Heart right ventricle (tissue), 16 donors: ENCODE measurements at regions not wholly inside any gene's neighbourhood (a gene's known extent, or its start where the extent isn't known, plus 50 kb on each side); places are given as distances from the start of the nearest gene placed in this dataset.

Experiments
- ATAC-seq, 8 donors: fragments of 200-7000 bp; cut with Tn5 transposase; one replicate each; pipeline ENCODE4 v1.9.1; 2020; ENCODE audit warnings: mild to moderate bottlenecking in 8 of 8, moderate library complexity in 8 of 8, moderate number of reproducible peaks in 1 of 8
- DNase-seq, 2 donors: peaks; one replicate each; pipeline ENCODE4 v3.0.0-alpha.2; 2020
- H3K27ac ChIP-seq, 10 donors: fragments of 200-600 bp; sonication (generic) in 2 of 10; one replicate each; pipeline versions ENCODE4 v1.5.0 to v1.8.0; 2020 to 2022; ENCODE audit warnings: mild to moderate bottlenecking in 3 of 10
- H3K27me3 ChIP-seq, 7 donors: fragments of 200-600 bp; one replicate each; pipeline ENCODE4 v1.8.0; 2021 to 2022; ENCODE audit warnings: mild to moderate bottlenecking in 2 of 7
- H3K36me3 ChIP-seq, 9 donors: fragments of 200-600 bp; sonication (generic) in 1 of 9; one replicate each; pipeline versions ENCODE4 v1.5.0 to v1.8.0; 2020 to 2022; ENCODE audit warnings: mild to moderate bottlenecking in 2 of 9
- H3K4me1 ChIP-seq, 9 donors: fragments of 200-600 bp; sonication (generic) in 1 of 9; one replicate each; pipeline versions ENCODE4 v1.5.0 to v1.8.0; 2020 to 2022; ENCODE audit warnings: mild to moderate bottlenecking in 4 of 9
- H3K4me3 ChIP-seq, 10 donors: fragments of 200-600 bp; sonication (generic) in 2 of 10; one replicate each; pipeline versions ENCODE4 v1.5.0 to v1.8.0; 2020 to 2022; ENCODE audit warnings: mild to moderate bottlenecking in 7 of 10, moderate library complexity in 2 of 10
- H3K9me3 ChIP-seq, 11 donors: fragments of 200-600 bp in 10 of 11; sonication (generic) in 2 of 11; one replicate each; pipeline versions ENCODE4 v1.5.0 to v1.8.0; 2013 to 2022; ENCODE audit warnings: mild to moderate bottlenecking in 2 of 11, control low read depth in 1 of 11, moderate library complexity in 1 of 11
- CTCF ChIP-seq, 9 donors: fragments of 200-600 bp; sonication (generic) in 2 of 9; IDR thresholded peaks; one replicate each; pipeline versions ENCODE4 v1.5.0 to v1.8.0; 2021 to 2022; ENCODE audit warnings: antibody characterized with exemption in 9 of 9, mild to moderate bottlenecking in 5 of 9, moderate library complexity in 1 of 9
- WGBS, 2 donors: extraction: QIAGEN DNeasy Blood & Tissue Kit; methylation state at CpG; one replicate each; pipeline ENCODE4 v1.1.7; 2013; ENCODE audit warnings: inconsistent platforms in 1 of 2; 5-methylcytosine and 5-hydroxymethylcytosine counted together
- intact Hi-C, 10 donors: fragments of 100-400 bp; cut with DNase I; formaldehyde crosslinking; loops; one replicate each; pipeline versions ENCODE4 v1.11.1 to v1.14.2; 2022
- donor health status: Arrhythmogenic right ventricular cardiomyopathy.
- donor health status: ischemic (EF 13 %, LVEDD 7.1; RV severe dilation, severe dysfunction).
- donor health status: healthy with polysubstance abuse.
- donor health status: DM: no; HTN: yes; CAD: no.
- donor health status: DM: no; HTN: no; CAD: no.
- donor health status: ischemic (EF 25% LVEDD 6.9; RV normal size, moderate dysfunction).
- donor health status: ischemic (EF 25% LVEDD 5.7; RV mildly dilated, moderate dysfunction).
- donor health status: healthy.
- donor health status: DM: yes; HTN: yes; CAD: no.
- donor health status: Ischemic cardiomyopathy.
- donor health status: ischemic (EF 35%, LVEDD 5.7; RV mildly dilated, moderate dysfunction).
- donor health status: nonischemic (EF 11% LVEDD 7.7; RV severe dilation, severe dysfunction).
- donor health status: DM: yes; HTN: yes; CAD: no.
- donor health status: PGD.
- donor health status: ischemic (EF 29% LVEDD 5.4; RV normal size, mild dysfunction).
- donor health status: nonischemic (EF 23%, LVEDD 6.1; RV moderate dilation, normal function).

GRCh38 chr3:64815789-64816188 lies 128.0 kb upstream of the ADAMTS9 start:
- intact Hi-C loops, result loop anchor here in 2 of 10 donors (10.0 kb wide), 1 partner anchor 89 kb away; no protein-coding TSS in a partner anchor
- H3K4me3 ChIP-seq, result no peak overlapping the region
- WGBS, 2 donors, result 49 to 54% methylated on average over 4 of the region's 4 CpGs
- H3K27ac ChIP-seq, result peak overlapping the region in 7 of 10 donors; percentile 24 to 72 (median 60)
- no peak for TF ChIP-seq CTCF (IDR thresholded peaks at IDR 0.05)
- peaks cover 0 to 37% (median 29%) of the 10 kb centered on the region in 9 donors for H3K4me1 ChIP-seq
- ATAC-seq (peak in 5 of 8 donors; percentile 16 to 56 (median 23)), DNase-seq (no peak)
- H3K9me3 ChIP-seq, result no peaks in the 10 kb centered on the region
- peaks cover 0 to 7% (median 0%) of the 10 kb centered on the region in 9 donors for H3K36me3 ChIP-seq
- no peaks in the 10 kb centered on the region for H3K27me3 ChIP-seq

GRCh38 chr3:64815195-64815631 lies 127.4 kb upstream of the ADAMTS9 start:
- H3K4me3 ChIP-seq, result peak overlapping the region in 1 of 10 donors; percentile 28
- DNase-seq, result peak in 1 of 2 donors; percentile 36
- WGBS, 2 donors, result 11 to 17% methylated on average over 3 of the region's 3 CpGs
- no peaks in the 10 kb centered on the region for H3K27me3 ChIP-seq
- peak overlapping the region in 9 of 10 donors; percentile 24 to 72 (median 54) for H3K27ac ChIP-seq
- H3K4me1 ChIP-seq, result peaks cover 0 to 37% (median 29%) of the 10 kb centered on the region in 9 donors
- peak in 7 of 8 donors; percentile 83 to 92 (median 86) for ATAC-seq
- intact Hi-C loops, result loop anchor here in 2 of 10 donors (10.0 kb wide), 1 partner anchor 90 kb away; no protein-coding TSS in a partner anchor
- peaks cover 0 to 13% (median 0%) of the 10 kb centered on the region in 9 donors for H3K36me3 ChIP-seq
- no peaks in the 10 kb centered on the region for H3K9me3 ChIP-seq
- peak in 2 of 9 donors; percentile 16 to 19 for TF ChIP-seq CTCF (IDR thresholded peaks at IDR 0.05)

- intact Hi-C loops, result loop anchor here in 2 of 10 donors (5.0 to 10.0 kb wide), 2 partner anchors 90 to 127 kb away; partner anchors contain the start of gene ADAMTS9 (in 1 of the 2)
- DNase-seq, result peak in 1 of 2 donors; percentile 13
- no peak for TF ChIP-seq CTCF (IDR thresholded peaks at IDR 0.05)
- peak overlapping the region in 7 of 10 donors; percentile 29 to 72 (median 54) for H3K27ac ChIP-seq
- H3K36me3 ChIP-seq, result peaks cover 0 to 16% (median 0%) of the 10 kb centered on the region in 9 donors
- WGBS, 2 donors, result 17 to 31% methylated on average over 2 of the region's 2 CpGs
- no peaks in the 10 kb centered on the region for H3K9me3 ChIP-seq
- no peak overlapping the region for H3K4me3 ChIP-seq
- H3K27me3 ChIP-seq, result no peaks in the 10 kb centered on the region
- H3K4me1 ChIP-seq, result peaks cover 0 to 37% (median 29%) of the 10 kb centered on the region in 9 donors
- ATAC-seq, result peak in 6 of 8 donors; percentile 26 to 75 (median 46)
Observed at GRCh38 chr3:64814351-64814750, 126.6 kb upstream of the ADAMTS9 start.

GRCh38 chr3:64813326-64813725 lies 125.5 kb upstream of the ADAMTS9 start:
- intact Hi-C loops, result loop anchor here in 2 of 10 donors (5.0 to 10.0 kb wide), 2 partner anchors 91 to 126 kb away; partner anchors contain the start of gene ADAMTS9 (in 1 of the 2)
- no peak for TF ChIP-seq CTCF (IDR thresholded peaks at IDR 0.05)
- H3K4me1 ChIP-seq, result peaks cover 0 to 37% (median 29%) of the 10 kb centered on the region in 9 donors
- H3K27me3 ChIP-seq, result no peaks in the 10 kb centered on the region
- ATAC-seq (peak in 1 of 8 donors; percentile 10), DNase-seq (no peak)
- H3K9me3 ChIP-seq, result no peaks in the 10 kb centered on the region
- H3K27ac ChIP-seq, result peak overlapping the region in 3 of 10 donors; percentile 18 to 72 (median 30)
- no peak overlapping the region for H3K4me3 ChIP-seq
- H3K36me3 ChIP-seq, result peaks cover 0 to 16% (median 0%) of the 10 kb centered on the region in 9 donors
- WGBS, 2 donors, result 68 to 69% methylated on average over 3 of the region's 3 CpGs
